HepG2 (cell line): ENCODE measurements at regions not wholly inside any gene's neighbourhood (a gene's known extent, or its start where the extent isn't known, plus 50 kb on each side); places are given as distances from the start of the nearest gene placed in this dataset.

Experiments used
- ATAC-seq: fragments of 200-7000 bp; cut with Tn5 transposase; 3 replicates; pipeline ENCODE4 v1.9.1; 2020; ENCODE audit warnings: mild to moderate bottlenecking, moderate library complexity
- BruUV-seq: library from RNA; stranded (reverse); fragments of 400-500 nt; replicated peaks from 2 replicates; lab custom pipeline; 2021; lab: Mats Ljungman, UMichigan
- CTCF ChIA-PET: fragments of 300-600 bp; formaldehyde crosslinking; extraction: SDS; loops from one replicate; lab custom pipeline; 2021; ENCODE audit warnings: low total read pairs, inconsistent platforms, low intra/inter-chr PET ratio; lab: Yijun Ruan, JAX
- POLR2A ChIA-PET: fragments of 350-600 bp; sonication (Branson Sonifier 250); formaldehyde crosslinking; loops from one replicate; lab custom pipeline; 2020; ENCODE audit warnings: antibody characterized with exemption, inconsistent platforms; lab: Yijun Ruan, JAX
- DNase-seq: peaks from one replicate; pipeline ENCODE4 v3.0.0-alpha.2; 2015; ENCODE audit warnings: low spot score
- FAIRE-seq: peaks from 3 replicates; lab custom pipeline; 2011; peaks lifted over from hg19 to GRCh38; lab: Jason Lieb, UNC
- H2AFZ ChIP-seq: one replicate; pipeline ENCODE4 v1.6.1; 2011; ENCODE audit warnings: low read length, inconsistent platforms
- H3K27ac ChIP-seq: fragments of 300-600 bp; 3 replicates; pipeline ENCODE4 v1.8.0; 2011; ENCODE audit warnings: mixed run types, mild to moderate bottlenecking, mixed read lengths, low read length, inconsistent platforms; ENCODE audit not compliant: insufficient read depth; ENCODE audit errors: extremely low read length
- H3K27me3 ChIP-seq, 2 experiments: fragments of 200-600 bp in 1 of 2; 2 replicates in 1 of 2; 3 replicates in 1 of 2; pipeline versions ENCODE4 v1.6.0 to v1.8.0; 2011; ENCODE audit warnings: low read length in 2 of 2, mild to moderate bottlenecking in 2 of 2, moderate library complexity in 2 of 2, inconsistent platforms in 1 of 2; ENCODE audit not compliant: insufficient read depth in 2 of 2, control insufficient read depth in 1 of 2
- H3K36me3 ChIP-seq, 2 experiments: fragments of 200-600 bp in 1 of 2; replicated peaks in 1 of 2; 2 replicates in 1 of 2; 3 replicates in 1 of 2; pipeline versions ENCODE4 v1.5.1 to v1.8.0; 2011; ENCODE audit warnings: low read length in 2 of 2, inconsistent platforms in 1 of 2; ENCODE audit not compliant: insufficient read depth in 2 of 2, control insufficient read depth in 1 of 2
- H3K4me1 ChIP-seq: 2 replicates; pipeline ENCODE4 v1.5.1; 2012; ENCODE audit warnings: low read length, inconsistent platforms; ENCODE audit not compliant: insufficient read depth
- H3K4me2 ChIP-seq: 2 replicates; pipeline ENCODE4 v1.6.0; 2011; ENCODE audit warnings: low read depth, low read length, inconsistent platforms
- H3K4me3 ChIP-seq, 3 experiments: fragments of 200-600 bp in 1 of 3; sonication (generic), shearing (Covaris generic) in 1 of 3; replicated peaks in 1 of 3; 2 replicates each; pipeline ENCODE4 v1.5.1; 2011 to 2016; ENCODE audit warnings: low read length in 3 of 3, inconsistent platforms in 2 of 3, low read depth in 2 of 3, mild to moderate bottlenecking in 2 of 3, control low read depth in 1 of 3, mixed read lengths in 1 of 3; ENCODE audit not compliant: insufficient read depth in 1 of 3
- H3K79me2 ChIP-seq: one replicate; pipeline ENCODE4 v1.6.1; 2011; ENCODE audit warnings: low read length, inconsistent platforms; ENCODE audit not compliant: insufficient read depth
- H3K9ac ChIP-seq: 2 replicates; pipeline ENCODE4 v1.6.0; 2011; ENCODE audit warnings: mild to moderate bottlenecking, low read depth, low read length, inconsistent platforms; ENCODE audit not compliant: insufficient read depth
- H3K9me3 ChIP-seq: 2 replicates; pipeline ENCODE4 v1.5.1; 2012; ENCODE audit warnings: mild to moderate bottlenecking, low read length
- H4K20me1 ChIP-seq: 2 replicates; pipeline ENCODE4 v1.6.0; 2011; ENCODE audit warnings: inconsistent platforms, mild to moderate bottlenecking, low read length, moderate library complexity; ENCODE audit not compliant: insufficient read depth
- FUBP1 ChIP-seq: sonication (generic); formaldehyde crosslinking; IDR thresholded peaks from 2 replicates; pipeline ENCODE4 v1.5.1; 2020; ENCODE audit warnings: missing genetic modification reagents, mild to moderate bottlenecking, borderline replicate concordance
- HMG20B ChIP-seq: conservative IDR thresholded peaks from 2 replicates; pipeline ENCODE4 v1.6.1; 2016; ENCODE audit warnings: missing genetic modification reagents, missing compliant biosample characterization
- ZNF407 ChIP-seq: sonication (generic); formaldehyde crosslinking; IDR thresholded peaks from one replicate; pipeline ENCODE4 v1.5.1; 2020; ENCODE audit warnings: mild to moderate bottlenecking, missing genetic modification reagents; ENCODE audit errors: not compliant biosample characterization
- ZXDC ChIP-seq: sonication (generic); formaldehyde crosslinking; IDR thresholded peaks from 2 replicates; pipeline ENCODE4 v1.5.0; 2020; ENCODE audit warnings: mild to moderate bottlenecking, missing genetic modification reagents
- WGBS: methylation state at CpG from one replicate; pipeline ENCODE4 v1.1.6; 2017; ENCODE audit warnings: low lambda C conversion rate; 5-methylcytosine and 5-hydroxymethylcytosine counted together
- in situ Hi-C: cut with HindIII; loops from 2 replicates; pipeline ENCODE4 v1.10.0; 2017; ENCODE audit warnings: low pct_unique_long_range_greater_than_20kb; ENCODE audit not compliant: extremely low pct_ligation_motif_present
- intact Hi-C: fragments of 100-400 bp; cut with micrococcal nuclease; formaldehyde crosslinking; loops from one replicate; pipeline ENCODE4 v1.10.0; 2022; ENCODE audit not compliant: unreplicated experiment
- TF ChIP-seq, protein P1 (sequence below): sonication (generic); formaldehyde crosslinking; conservative IDR thresholded peaks from 2 replicates; pipeline ENCODE4 v1.4.0; 2020; ENCODE audit warnings: missing genetic modification reagents

DNA sequence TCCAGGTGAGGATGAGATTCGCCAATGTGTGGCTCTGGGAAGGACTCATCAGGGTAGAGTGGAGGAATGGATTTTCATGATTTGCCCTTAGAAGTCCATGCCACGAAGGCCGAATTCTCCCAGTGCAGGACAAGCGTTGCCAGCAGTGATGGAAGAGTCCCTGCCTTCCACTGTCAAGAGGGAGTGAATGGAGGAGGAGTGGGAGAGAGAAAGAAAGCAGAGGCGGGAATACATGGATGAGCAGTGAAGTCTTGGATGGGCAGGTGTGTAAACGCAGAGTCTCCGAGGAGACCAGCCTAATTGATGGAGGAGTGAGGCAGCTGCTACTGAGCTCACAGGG lies 419.2 kb downstream of the GLRX3 start:
- Histone ChIP-seq H3K4me3 (no peak overlapping the region), H3K27me3 (peaks cover 3 to 27% of the 10 kb centered on the region in 2 experiments; a peak in 4 of 5 replicates), H3K79me2 (no peaks in the 10 kb centered on the region), H4K20me1 (no peaks in the 10 kb centered on the region), H3K27ac (no peak overlapping the region), H3K4me2 (no peak overlapping the region), H3K9ac (no peak overlapping the region), H2AFZ (no peak overlapping the region), H3K9me3 (no peaks in the 10 kb centered on the region), H3K4me1 (no peaks in the 10 kb centered on the region), H3K36me3 (no peaks in the 10 kb centered on the region)
- ChIA-PET CTCF (no interaction called here), POLR2A (no interaction called here)
- in situ Hi-C loops (no loop called here), intact Hi-C loops (no loop called here)
- no TSS peak for BruUV-seq
- DNase-seq (no peak), ATAC-seq (no peak), FAIRE-seq (no peak)
- TF ChIP-seq HMG20B (CRISPR knock-in tag), result no peak
- no peak for TF ChIP-seq FUBP1
- TF ChIP-seq ZXDC, result no peak
- TF ChIP-seq, protein P1, sequence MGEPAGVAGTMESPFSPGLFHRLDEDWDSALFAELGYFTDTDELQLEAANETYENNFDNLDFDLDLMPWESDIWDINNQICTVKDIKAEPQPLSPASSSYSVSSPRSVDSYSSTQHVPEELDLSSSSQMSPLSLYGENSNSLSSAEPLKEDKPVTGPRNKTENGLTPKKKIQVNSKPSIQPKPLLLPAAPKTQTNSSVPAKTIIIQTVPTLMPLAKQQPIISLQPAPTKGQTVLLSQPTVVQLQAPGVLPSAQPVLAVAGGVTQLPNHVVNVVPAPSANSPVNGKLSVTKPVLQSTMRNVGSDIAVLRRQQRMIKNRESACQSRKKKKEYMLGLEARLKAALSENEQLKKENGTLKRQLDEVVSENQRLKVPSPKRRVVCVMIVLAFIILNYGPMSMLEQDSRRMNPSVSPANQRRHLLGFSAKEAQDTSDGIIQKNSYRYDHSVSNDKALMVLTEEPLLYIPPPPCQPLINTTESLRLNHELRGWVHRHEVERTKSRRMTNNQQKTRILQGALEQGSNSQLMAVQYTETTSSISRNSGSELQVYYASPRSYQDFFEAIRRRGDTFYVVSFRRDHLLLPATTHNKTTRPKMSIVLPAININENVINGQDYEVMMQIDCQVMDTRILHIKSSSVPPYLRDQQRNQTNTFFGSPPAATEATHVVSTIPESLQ (CRISPR knock-in tag), result no peak
- TF ChIP-seq ZNF407 (CRISPR knock-in tag), result no peak
- 5% methylated on average over 7 of the region's 7 CpGs for WGBS
